Esophagus squamous epithelium (tissue), 4 donors: ENCODE measurements at regions not wholly inside any gene's neighbourhood (a gene's known extent, or its start where the extent isn't known, plus 50 kb on each side); places are given as distances from the start of the nearest gene placed in this dataset.

Experiments
- POLR2A ChIP-seq, 4 donors: fragments of 450-650 bp; IDR thresholded peaks; one replicate each; pipeline ENCODE4 v1.6.1; 2017; ENCODE audit warnings: antibody characterized with exemption in 4 of 4, mild to moderate bottlenecking in 4 of 4, moderate library complexity in 3 of 4
- TF ChIP-seq, protein P1 (sequence below), 6 experiments: fragments of 450-650 bp in 4 of 6; fragments of 200-600 bp in 2 of 6; sonication (generic) in 2 of 6; IDR thresholded peaks; one replicate each; pipeline ENCODE4 v1.5.1; 2016 to 2019; ENCODE audit warnings: antibody characterized with exemption in 6 of 6, mild to moderate bottlenecking in 4 of 6, moderate library complexity in 4 of 6

- TF ChIP-seq, protein P1, sequence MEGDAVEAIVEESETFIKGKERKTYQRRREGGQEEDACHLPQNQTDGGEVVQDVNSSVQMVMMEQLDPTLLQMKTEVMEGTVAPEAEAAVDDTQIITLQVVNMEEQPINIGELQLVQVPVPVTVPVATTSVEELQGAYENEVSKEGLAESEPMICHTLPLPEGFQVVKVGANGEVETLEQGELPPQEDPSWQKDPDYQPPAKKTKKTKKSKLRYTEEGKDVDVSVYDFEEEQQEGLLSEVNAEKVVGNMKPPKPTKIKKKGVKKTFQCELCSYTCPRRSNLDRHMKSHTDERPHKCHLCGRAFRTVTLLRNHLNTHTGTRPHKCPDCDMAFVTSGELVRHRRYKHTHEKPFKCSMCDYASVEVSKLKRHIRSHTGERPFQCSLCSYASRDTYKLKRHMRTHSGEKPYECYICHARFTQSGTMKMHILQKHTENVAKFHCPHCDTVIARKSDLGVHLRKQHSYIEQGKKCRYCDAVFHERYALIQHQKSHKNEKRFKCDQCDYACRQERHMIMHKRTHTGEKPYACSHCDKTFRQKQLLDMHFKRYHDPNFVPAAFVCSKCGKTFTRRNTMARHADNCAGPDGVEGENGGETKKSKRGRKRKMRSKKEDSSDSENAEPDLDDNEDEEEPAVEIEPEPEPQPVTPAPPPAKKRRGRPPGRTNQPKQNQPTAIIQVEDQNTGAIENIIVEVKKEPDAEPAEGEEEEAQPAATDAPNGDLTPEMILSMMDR (IDR thresholded peaks at IDR 0.05) = no peak
- TF ChIP-seq POLR2A (IDR thresholded peaks at IDR 0.05) = no peak
Measured at GRCh38 chr22:44574057-44574639, 76.1 kb upstream of the RTL6 start.
